ENCODE measurements at regions not wholly inside any gene's neighbourhood (a gene's known extent, or its start where the extent isn't known, plus 50 kb on each side); places are given as distances from the start of the nearest gene placed in this dataset.

- no peak overlapping the region for H3K9ac ChIP-seq (ENCODE audit: low read length)
- DNase-seq (ENCODE audit: low read depth, low spot score) (no peak), ATAC-seq (no peak)
- no peak for TF ChIP-seq EZH2 (IDR thresholded peaks at IDR 0.05)
- no peak for TF ChIP-seq RAD21 (IDR thresholded peaks at IDR 0.05; ENCODE audit: low read depth)
- no peak for TF ChIP-seq FOSL1 (IDR thresholded peaks at IDR 0.05; ENCODE audit: low read depth)
- no peak for TF ChIP-seq POLR2AphosphoS5 (IDR thresholded peaks at IDR 0.05; ENCODE audit: low read depth, low read length)
- no peak for TF ChIP-seq JUND (IDR thresholded peaks at IDR 0.05)
- no peak for TF ChIP-seq YY1 (IDR thresholded peaks at IDR 0.05; ENCODE audit: extremely low read depth, insufficient replicate concordance, low read depth, low read length)
- H3K27me3 ChIP-seq (ENCODE audit: insufficient read depth, low read length) = peaks cover 27% of the 10 kb centered on the region
- no peaks in the 10 kb centered on the region for H3K79me2 ChIP-seq (ENCODE audit: insufficient read depth, low read length)
- no peaks in the 10 kb centered on the region for H3K9me3 ChIP-seq (ENCODE audit: control insufficient read depth in 1 of 2, insufficient read depth in 1 of 2, low read depth in 1 of 2, low read length in 2 of 2)
- intact Hi-C loops (cut with micrococcal nuclease) = no loop called here
- BruUV-seq (replicated peaks) = no TSS peak
- H3K36me3 ChIP-seq (ENCODE audit: control insufficient read depth in 1 of 2, insufficient read depth in 2 of 2, low read length in 2 of 2) = no peaks in the 10 kb centered on the region
- H3K4me1 ChIP-seq (ENCODE audit: control insufficient read depth in 1 of 2, insufficient read depth in 2 of 2, low read length in 2 of 2) = no peaks in the 10 kb centered on the region
- H3K9me2 ChIP-seq (ENCODE audit: insufficient read depth) = no peaks in the 10 kb centered on the region
- H3K4me3 ChIP-seq (replicated peaks in 1 of 2; ENCODE audit: low read depth in 1 of 2, low read length in 2 of 2) = no peak overlapping the region
- ChIA-PET CTCF (no interaction called here), POLR2A (no interaction called here), RAD21 (ENCODE audit: low non-redundant PET in 1 of 2, low total read pairs in 2 of 2, uncharacterized antibody in 2 of 2, unreplicated experiment in 2 of 2) (no interaction called here)
- H3K4me2 ChIP-seq (ENCODE audit: low read length) = no peak overlapping the region
- H4K20me1 ChIP-seq (ENCODE audit: insufficient read depth) = no peaks in the 10 kb centered on the region
- H3K27ac ChIP-seq (ENCODE audit: low read depth, low read length) = no peak overlapping the region
- H2AFZ ChIP-seq (ENCODE audit: low read depth, low read length, poor library complexity, severe bottlenecking) = no peak overlapping the region
These were observed 104.8 kb upstream of the ZNF32 start for GRCh38 chr10:43753397-43754061.

DNA sequence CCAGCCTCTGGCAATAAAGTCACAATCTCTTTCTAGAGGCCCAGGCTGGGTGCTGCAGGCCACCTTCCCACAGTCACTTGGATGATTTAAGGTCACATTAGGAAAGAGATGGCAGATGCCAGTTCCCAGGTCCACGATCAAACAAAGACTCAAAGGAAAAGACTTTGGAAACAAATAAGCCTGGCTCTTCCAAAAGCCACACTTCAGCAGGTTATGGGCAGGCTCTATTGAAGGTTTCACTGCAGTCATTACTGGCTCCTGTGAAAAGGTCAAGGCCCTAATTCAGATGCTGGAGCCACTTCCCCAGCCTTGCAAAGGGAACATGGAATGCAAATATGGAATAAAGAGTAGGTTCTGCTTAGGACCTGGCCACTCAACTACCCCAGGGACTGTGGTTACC, 104.0 kb upstream of the ZNF32 start:
- POLR2A ChIA-PET = no interaction called here
- no peaks in the 10 kb centered on the region for H3K36me3 ChIP-seq (ENCODE audit: control insufficient read depth in 1 of 2, insufficient read depth in 2 of 2, low read length in 2 of 2)
- no peaks in the 10 kb centered on the region for H3K79me2 ChIP-seq (ENCODE audit: insufficient read depth, low read length)
- no peak for ATAC-seq
- BruUV-seq (replicated peaks) = no TSS peak
- no peaks in the 10 kb centered on the region for H3K9me2 ChIP-seq (ENCODE audit: insufficient read depth)
- H3K4me3 ChIP-seq (replicated peaks in 1 of 2; ENCODE audit: low read depth in 1 of 2, low read length in 2 of 2) = no peak overlapping the region
- TF ChIP-seq, protein P1, sequence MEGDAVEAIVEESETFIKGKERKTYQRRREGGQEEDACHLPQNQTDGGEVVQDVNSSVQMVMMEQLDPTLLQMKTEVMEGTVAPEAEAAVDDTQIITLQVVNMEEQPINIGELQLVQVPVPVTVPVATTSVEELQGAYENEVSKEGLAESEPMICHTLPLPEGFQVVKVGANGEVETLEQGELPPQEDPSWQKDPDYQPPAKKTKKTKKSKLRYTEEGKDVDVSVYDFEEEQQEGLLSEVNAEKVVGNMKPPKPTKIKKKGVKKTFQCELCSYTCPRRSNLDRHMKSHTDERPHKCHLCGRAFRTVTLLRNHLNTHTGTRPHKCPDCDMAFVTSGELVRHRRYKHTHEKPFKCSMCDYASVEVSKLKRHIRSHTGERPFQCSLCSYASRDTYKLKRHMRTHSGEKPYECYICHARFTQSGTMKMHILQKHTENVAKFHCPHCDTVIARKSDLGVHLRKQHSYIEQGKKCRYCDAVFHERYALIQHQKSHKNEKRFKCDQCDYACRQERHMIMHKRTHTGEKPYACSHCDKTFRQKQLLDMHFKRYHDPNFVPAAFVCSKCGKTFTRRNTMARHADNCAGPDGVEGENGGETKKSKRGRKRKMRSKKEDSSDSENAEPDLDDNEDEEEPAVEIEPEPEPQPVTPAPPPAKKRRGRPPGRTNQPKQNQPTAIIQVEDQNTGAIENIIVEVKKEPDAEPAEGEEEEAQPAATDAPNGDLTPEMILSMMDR (IDR thresholded peaks at IDR 0.05 in 2 of 3, conservative IDR thresholded peaks at IDR 0.05 in 1 of 3; ENCODE audit: borderline replicate concordance in 1 of 3, insufficient read depth in 1 of 3, low read depth in 2 of 3, low read length in 2 of 3) = no peak
- TF ChIP-seq SIN3A (IDR thresholded peaks at IDR 0.05; ENCODE audit: low read depth) (no peak), EZH2phosphoT487 (IDR thresholded peaks at IDR 0.05; ENCODE audit: borderline replicate concordance) (no peak), ZFX (IDR thresholded peaks at IDR 0.05) (no peak), EGR1 (IDR thresholded peaks at IDR 0.05; ENCODE audit: low read depth) (no peak)
- TF ChIP-seq, protein P2, sequence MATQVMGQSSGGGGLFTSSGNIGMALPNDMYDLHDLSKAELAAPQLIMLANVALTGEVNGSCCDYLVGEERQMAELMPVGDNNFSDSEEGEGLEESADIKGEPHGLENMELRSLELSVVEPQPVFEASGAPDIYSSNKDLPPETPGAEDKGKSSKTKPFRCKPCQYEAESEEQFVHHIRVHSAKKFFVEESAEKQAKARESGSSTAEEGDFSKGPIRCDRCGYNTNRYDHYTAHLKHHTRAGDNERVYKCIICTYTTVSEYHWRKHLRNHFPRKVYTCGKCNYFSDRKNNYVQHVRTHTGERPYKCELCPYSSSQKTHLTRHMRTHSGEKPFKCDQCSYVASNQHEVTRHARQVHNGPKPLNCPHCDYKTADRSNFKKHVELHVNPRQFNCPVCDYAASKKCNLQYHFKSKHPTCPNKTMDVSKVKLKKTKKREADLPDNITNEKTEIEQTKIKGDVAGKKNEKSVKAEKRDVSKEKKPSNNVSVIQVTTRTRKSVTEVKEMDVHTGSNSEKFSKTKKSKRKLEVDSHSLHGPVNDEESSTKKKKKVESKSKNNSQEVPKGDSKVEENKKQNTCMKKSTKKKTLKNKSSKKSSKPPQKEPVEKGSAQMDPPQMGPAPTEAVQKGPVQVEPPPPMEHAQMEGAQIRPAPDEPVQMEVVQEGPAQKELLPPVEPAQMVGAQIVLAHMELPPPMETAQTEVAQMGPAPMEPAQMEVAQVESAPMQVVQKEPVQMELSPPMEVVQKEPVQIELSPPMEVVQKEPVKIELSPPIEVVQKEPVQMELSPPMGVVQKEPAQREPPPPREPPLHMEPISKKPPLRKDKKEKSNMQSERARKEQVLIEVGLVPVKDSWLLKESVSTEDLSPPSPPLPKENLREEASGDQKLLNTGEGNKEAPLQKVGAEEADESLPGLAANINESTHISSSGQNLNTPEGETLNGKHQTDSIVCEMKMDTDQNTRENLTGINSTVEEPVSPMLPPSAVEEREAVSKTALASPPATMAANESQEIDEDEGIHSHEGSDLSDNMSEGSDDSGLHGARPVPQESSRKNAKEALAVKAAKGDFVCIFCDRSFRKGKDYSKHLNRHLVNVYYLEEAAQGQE (IDR thresholded peaks at IDR 0.05; ENCODE audit: low read depth) = no peak
- H3K27ac ChIP-seq (ENCODE audit: low read depth, low read length) = no peak overlapping the region
- H3K4me1 ChIP-seq (ENCODE audit: control insufficient read depth in 1 of 2, insufficient read depth in 2 of 2, low read length in 2 of 2) = no peaks in the 10 kb centered on the region
- H3K4me2 ChIP-seq (ENCODE audit: low read length) = no peak overlapping the region
- no peak for DNase-seq (ENCODE audit: low read depth, low spot score)
- CTCF ChIA-PET = no interaction called here
- H3K27me3 ChIP-seq (ENCODE audit: insufficient read depth, low read length) = peaks cover 28% of the 10 kb centered on the region
- RAD21 ChIA-PET (ENCODE audit: low non-redundant PET in 1 of 2, low total read pairs in 2 of 2, uncharacterized antibody in 2 of 2, unreplicated experiment in 2 of 2) = no interaction called here
- H3K9ac ChIP-seq (ENCODE audit: low read length) = no peak overlapping the region
- intact Hi-C loops (cut with micrococcal nuclease) = no loop called here
- no peaks in the 10 kb centered on the region for H3K9me3 ChIP-seq (ENCODE audit: control insufficient read depth in 1 of 2, insufficient read depth in 1 of 2, low read depth in 1 of 2, low read length in 2 of 2)
- no peak overlapping the region for H2AFZ ChIP-seq (ENCODE audit: low read depth, low read length, poor library complexity, severe bottlenecking)
- H4K20me1 ChIP-seq (ENCODE audit: insufficient read depth) = no peaks in the 10 kb centered on the region

Data from HCT116 (cell line).